Choroid plexus epithelial cell (primary cell): ENCODE measurements at regions not wholly inside any gene's neighbourhood (a gene's known extent, or its start where the extent isn't known, plus 50 kb on each side); places are given as distances from the start of the nearest gene placed in this dataset.

Source experiments
- DNase-seq: peaks from one replicate; pipeline ENCODE4 v3.0.0-alpha.2; 2010; ENCODE audit warnings: low read depth
- H3K4me3 ChIP-seq: 2 replicates; pipeline ENCODE4 v1.5.1; 2011; ENCODE audit warnings: low read depth, mild to moderate bottlenecking, control low read depth, low read length, moderate library complexity
- TF ChIP-seq, protein P1 (sequence below): conservative IDR thresholded peaks from 2 replicates; pipeline ENCODE4 v1.5.1; 2011; ENCODE audit warnings: low read depth, mild to moderate bottlenecking, control low read depth, inconsistent platforms, low read length, moderate library complexity

GRCh38 chr4:180060159-180060889 is 2182.9 kb upstream of the TENM3 start:
- H3K4me3 ChIP-seq, result no peak overlapping the region
- TF ChIP-seq, protein P1, sequence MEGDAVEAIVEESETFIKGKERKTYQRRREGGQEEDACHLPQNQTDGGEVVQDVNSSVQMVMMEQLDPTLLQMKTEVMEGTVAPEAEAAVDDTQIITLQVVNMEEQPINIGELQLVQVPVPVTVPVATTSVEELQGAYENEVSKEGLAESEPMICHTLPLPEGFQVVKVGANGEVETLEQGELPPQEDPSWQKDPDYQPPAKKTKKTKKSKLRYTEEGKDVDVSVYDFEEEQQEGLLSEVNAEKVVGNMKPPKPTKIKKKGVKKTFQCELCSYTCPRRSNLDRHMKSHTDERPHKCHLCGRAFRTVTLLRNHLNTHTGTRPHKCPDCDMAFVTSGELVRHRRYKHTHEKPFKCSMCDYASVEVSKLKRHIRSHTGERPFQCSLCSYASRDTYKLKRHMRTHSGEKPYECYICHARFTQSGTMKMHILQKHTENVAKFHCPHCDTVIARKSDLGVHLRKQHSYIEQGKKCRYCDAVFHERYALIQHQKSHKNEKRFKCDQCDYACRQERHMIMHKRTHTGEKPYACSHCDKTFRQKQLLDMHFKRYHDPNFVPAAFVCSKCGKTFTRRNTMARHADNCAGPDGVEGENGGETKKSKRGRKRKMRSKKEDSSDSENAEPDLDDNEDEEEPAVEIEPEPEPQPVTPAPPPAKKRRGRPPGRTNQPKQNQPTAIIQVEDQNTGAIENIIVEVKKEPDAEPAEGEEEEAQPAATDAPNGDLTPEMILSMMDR, result no peak
- peak; percentile 12 for DNase-seq

DNA sequence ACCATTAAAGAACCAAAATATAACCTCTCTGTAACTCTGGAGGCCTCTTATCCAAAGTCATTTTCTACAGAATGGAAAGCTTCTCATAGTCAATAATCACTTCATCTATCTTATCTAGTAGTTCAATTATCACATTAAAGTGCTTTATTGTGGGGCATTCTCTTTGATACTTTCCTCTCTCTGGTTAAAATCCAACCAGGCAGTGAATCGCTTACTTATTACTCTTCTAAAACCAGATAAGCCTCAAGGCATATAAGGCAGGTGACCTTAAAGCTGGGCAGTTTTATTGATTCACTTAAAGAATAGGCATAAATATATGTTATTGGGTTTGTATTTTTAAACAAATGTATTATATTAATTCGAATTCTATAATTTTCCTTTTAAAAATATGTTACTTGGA is 2162.1 kb upstream of the TENM3 start:
- H3K4me3 ChIP-seq, result no peak overlapping the region
- TF ChIP-seq, protein P1, result no peak
- no peak for DNase-seq

DNA sequence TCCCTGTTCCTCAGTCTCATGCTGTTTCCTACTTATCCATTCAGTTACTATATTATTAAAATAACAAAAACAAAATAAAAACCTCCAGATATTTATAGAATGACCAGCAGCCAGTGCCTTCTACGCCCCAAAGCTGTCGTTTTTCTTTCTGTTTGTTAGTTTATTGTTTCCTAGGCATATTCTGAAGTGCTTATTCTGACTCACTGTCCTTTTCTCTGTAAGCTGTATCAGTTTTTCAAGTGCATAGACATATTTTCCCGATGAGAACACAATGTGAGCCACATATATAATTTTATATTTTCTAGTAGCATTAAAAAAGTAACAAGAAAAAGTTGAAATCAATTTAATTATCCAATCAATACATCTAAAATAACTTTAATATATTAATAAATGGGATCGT is 2158.6 kb upstream of the TENM3 start:
- DNase-seq, result no peak
- no peak overlapping the region for H3K4me3 ChIP-seq
- TF ChIP-seq, protein P1, result no peak

DNA sequence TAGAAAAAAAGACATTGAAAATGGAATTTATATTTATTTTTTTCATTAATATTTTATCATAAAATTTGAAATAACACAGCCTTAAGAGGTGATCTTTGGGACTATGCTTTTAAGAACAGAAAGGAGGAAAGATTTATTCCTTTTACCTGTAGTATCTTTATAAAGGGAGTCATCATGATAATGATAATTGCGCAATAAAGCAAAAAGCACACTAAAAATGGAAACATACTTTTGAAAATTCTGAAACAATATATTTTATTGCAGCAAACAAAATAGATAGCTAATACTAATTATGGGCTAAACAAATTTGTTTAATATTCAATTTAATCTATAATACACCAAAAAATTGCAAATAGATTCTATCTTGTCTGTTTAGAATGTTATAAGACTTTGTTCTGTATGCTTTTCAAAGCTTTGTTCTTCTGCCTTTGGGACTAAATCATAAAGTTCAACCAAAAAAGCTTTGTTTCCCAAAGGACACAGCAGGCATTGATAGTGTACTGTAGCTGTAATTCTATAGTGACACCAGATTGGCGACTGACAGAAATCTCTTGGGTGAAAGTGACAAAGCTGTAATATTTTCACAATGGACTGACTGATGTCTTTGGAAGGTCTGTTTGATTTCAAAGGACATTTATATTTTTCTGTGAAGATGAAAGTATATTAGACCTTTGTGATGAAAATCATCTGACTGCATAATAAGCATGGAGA is 2156.6 kb upstream of the TENM3 start:
- TF ChIP-seq, protein P1, result no peak
- no peak for DNase-seq

DNA sequence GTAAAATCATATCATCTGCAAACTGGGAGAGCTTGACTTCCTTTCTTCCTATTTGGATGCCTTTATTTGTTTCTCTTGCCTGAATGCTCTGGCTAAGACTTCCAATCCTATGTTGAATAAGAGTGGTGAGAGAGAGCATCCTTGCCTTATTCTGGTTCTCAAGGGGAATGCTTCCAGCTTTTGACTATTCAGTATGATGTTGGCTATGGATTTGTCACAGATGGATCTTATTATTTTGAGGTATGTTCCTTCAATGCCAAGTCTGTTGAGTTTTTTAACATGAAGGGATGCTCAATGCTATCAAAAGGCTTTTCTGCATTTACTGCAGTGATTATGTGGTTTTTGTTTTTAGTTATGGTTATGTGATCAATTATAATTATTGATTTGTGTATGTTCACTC is 2144.6 kb upstream of the TENM3 start:
- TF ChIP-seq, protein P1, result no peak
- H3K4me3 ChIP-seq, result no peak overlapping the region
- no peak for DNase-seq

More for the DNA sequence above, 2156.6 kb upstream of the TENM3 start:
- no peak overlapping the region for H3K4me3 ChIP-seq

DNA sequence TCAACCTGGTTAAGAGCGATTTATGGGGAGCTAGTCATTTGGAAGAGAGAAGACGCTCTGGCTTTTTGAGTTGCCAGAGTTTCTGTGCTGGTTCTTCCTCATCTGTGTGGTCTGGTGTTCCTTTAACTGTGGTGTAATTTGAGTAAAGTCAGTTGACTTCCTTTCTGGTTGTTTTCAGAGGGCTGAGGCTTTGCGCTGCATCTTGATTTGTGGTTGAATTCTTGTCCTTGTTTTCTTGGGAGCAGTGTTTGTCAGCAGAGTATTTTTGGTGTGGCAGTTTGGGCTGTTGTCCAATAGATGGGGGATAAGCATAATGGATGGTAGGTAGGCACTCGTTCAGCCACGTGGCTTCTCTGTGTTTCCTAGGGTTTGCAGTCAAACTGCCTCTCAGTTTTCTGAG is 2143.2 kb upstream of the TENM3 start:
- TF ChIP-seq, protein P1, result no peak
- no peak overlapping the region for H3K4me3 ChIP-seq
- DNase-seq, result no peak
